ENCODE measurements at regions not wholly inside any gene's neighbourhood (a gene's known extent, or its start where the extent isn't known, plus 50 kb on each side); places are given as distances from the start of the nearest gene placed in this dataset.
"Not testable (repeated sequence)": the region's sequence is repeated elsewhere in the genome, so short reads cannot be mapped to it uniquely, and the experiment has no call there.

- DNase-seq (ENCODE audit: low read depth), result no peak
- no peak overlapping the region for H3K4me3 ChIP-seq (ENCODE audit: low read length)
- TF ChIP-seq CTCF (IDR thresholded peaks at IDR 0.05; ENCODE audit: insufficient read depth, low read depth, low read length, missing control alignments), result no peak
These were observed 213.2 kb upstream of the ZNF217 start for GRCh38 chr20:53806683-53807401.

GRCh38 chr20:53805895-53806384, 212.3 kb upstream of the ZNF217 start:
- TF ChIP-seq CTCF (IDR thresholded peaks at IDR 0.05; ENCODE audit: insufficient read depth, low read depth, low read length, missing control alignments), result no peak
- DNase-seq (ENCODE audit: low read depth), result peak; percentile 95
- H3K4me3 ChIP-seq (ENCODE audit: low read length), result no peak overlapping the region

- DNase-seq (ENCODE audit: low read depth), result peak; percentile 43
- TF ChIP-seq CTCF (IDR thresholded peaks at IDR 0.05; ENCODE audit: insufficient read depth, low read depth, low read length, missing control alignments), result no peak
- no peak overlapping the region for H3K4me3 ChIP-seq (ENCODE audit: low read length)
These were observed 211.6 kb upstream of the ZNF217 start for GRCh38 chr20:53804920-53805894.

- H3K4me3 ChIP-seq (ENCODE audit: low read length); DNase-seq (ENCODE audit: low read depth): not testable (repeated sequence)
These were observed 210.7 kb upstream of the ZNF217 start for GRCh38 chr20:53804308-53804707.

- H3K4me3 ChIP-seq (ENCODE audit: low read length), result no peak overlapping the region
- no peak for TF ChIP-seq CTCF (IDR thresholded peaks at IDR 0.05; ENCODE audit: insufficient read depth, low read depth, low read length, missing control alignments)
- no peak for DNase-seq (ENCODE audit: low read depth)
These were observed 210.0 kb upstream of the ZNF217 start for GRCh38 chr20:53803492-53804155.

GRCh38 chr20:53801609-53802370, 208.2 kb upstream of the ZNF217 start:
- no peak for DNase-seq (ENCODE audit: low read depth)
- H3K4me3 ChIP-seq (ENCODE audit: low read length), result no peak overlapping the region
- TF ChIP-seq CTCF (IDR thresholded peaks at IDR 0.05; ENCODE audit: insufficient read depth, low read depth, low read length, missing control alignments), result no peak
